Lung (tissue), 11 donors: ENCODE measurements at regions not wholly inside any gene's neighbourhood (a gene's known extent, or its start where the extent isn't known, plus 50 kb on each side); places are given as distances from the start of the nearest gene placed in this dataset.
A peak's percentile ranks its signal among the peaks of the same experiment; 100 is the strongest.

Experiments used
- ATAC-seq: fragments of 200-7000 bp; cut with Tn5 transposase; one replicate; pipeline ENCODE4 v1.9.1; 2020; ENCODE audit warnings: moderate number of reproducible peaks; ENCODE audit not compliant: insufficient read depth, low FRiP score
- DNase-seq, 3 donors: peaks; one replicate each; pipeline ENCODE4 v3.0.0-alpha.2; 2013 to 2017
- H3K27ac ChIP-seq, 2 donors: one replicate each; pipeline ENCODE4 v1.5.1; 2013; ENCODE audit warnings: mild to moderate bottlenecking in 2 of 2, moderate library complexity in 2 of 2, control low read depth in 1 of 2, inconsistent platforms in 1 of 2, low read depth in 1 of 2, low read length in 1 of 2
- H3K27me3 ChIP-seq, 3 donors: one replicate each; pipeline ENCODE4 v1.5.1; 2013; ENCODE audit warnings: low read length in 2 of 3; ENCODE audit not compliant: control insufficient read depth in 3 of 3, insufficient read depth in 3 of 3
- H3K36me3 ChIP-seq, 4 donors: one replicate each; pipeline ENCODE4 v1.5.1; 2013; ENCODE audit warnings: low read length in 4 of 4, mild to moderate bottlenecking in 1 of 4, moderate library complexity in 1 of 4; ENCODE audit not compliant: control insufficient read depth in 4 of 4, insufficient read depth in 4 of 4
- H3K4me1 ChIP-seq, 5 donors: one replicate each; pipeline ENCODE4 v1.5.1; 2013; ENCODE audit warnings: low read length in 5 of 5, mild to moderate bottlenecking in 2 of 5, moderate library complexity in 1 of 5; ENCODE audit not compliant: control insufficient read depth in 5 of 5, insufficient read depth in 5 of 5
- H3K4me3 ChIP-seq: one replicate; pipeline ENCODE4 v1.5.1; 2013; ENCODE audit warnings: mild to moderate bottlenecking, control low read depth, moderate library complexity
- H3K9ac ChIP-seq, 2 donors: one replicate each; pipeline ENCODE4 v1.5.1; 2013; ENCODE audit warnings: low read length in 2 of 2, control low read depth in 1 of 2; ENCODE audit not compliant: insufficient read depth in 1 of 2
- H3K9me3 ChIP-seq, 4 donors: one replicate each; pipeline ENCODE4 v1.5.1; 2013; ENCODE audit warnings: low read length in 3 of 4, mild to moderate bottlenecking in 1 of 4, moderate library complexity in 1 of 4; ENCODE audit not compliant: control insufficient read depth in 4 of 4, insufficient read depth in 3 of 4
- WGBS, 2 donors: extraction: QIAGEN DNeasy Blood & Tissue Kit; methylation state at CpG; one replicate each; pipeline ENCODE4 v1.1.7; 2013; 5-methylcytosine and 5-hydroxymethylcytosine counted together
- TF ChIP-seq, protein P1 (sequence below): IDR thresholded peaks from 2 replicates; pipeline ENCODE4 v1.5.1; 2012; ENCODE audit warnings: mild to moderate bottlenecking; ENCODE audit errors: control extremely low read depth, extremely low read depth
- donor health status: control.
- donor health status: control.
- donor health status: Bipolar disorder and iron deficiency.
- donor health status: healthy.
- donor health status: DM: yes; HTN: yes; CAD: no.

DNA sequence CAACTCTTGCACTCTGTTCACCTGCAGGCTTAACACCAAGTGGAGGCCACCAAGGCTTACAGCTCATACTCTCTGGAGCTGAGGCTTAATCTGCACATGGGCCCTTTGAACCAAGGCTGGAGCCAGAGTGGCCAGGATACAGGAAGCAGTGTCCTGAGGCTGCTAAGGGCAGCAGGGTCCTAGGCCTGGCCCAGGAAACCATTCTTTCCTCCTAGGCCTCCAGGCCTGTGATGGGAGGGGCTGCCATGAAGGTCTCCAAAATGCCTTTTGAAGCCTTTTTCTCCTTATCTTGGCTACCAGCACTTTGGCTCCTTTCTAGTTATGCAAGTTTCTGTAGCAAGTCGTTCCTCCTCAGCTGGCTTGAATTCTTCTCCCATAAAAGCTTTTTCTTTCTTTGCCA is 68.0 kb upstream of the GNAI1 start:
- ATAC-seq (no peak), DNase-seq (no peak)
- H3K9ac ChIP-seq: no peak overlapping the region
- TF ChIP-seq, protein P1, sequence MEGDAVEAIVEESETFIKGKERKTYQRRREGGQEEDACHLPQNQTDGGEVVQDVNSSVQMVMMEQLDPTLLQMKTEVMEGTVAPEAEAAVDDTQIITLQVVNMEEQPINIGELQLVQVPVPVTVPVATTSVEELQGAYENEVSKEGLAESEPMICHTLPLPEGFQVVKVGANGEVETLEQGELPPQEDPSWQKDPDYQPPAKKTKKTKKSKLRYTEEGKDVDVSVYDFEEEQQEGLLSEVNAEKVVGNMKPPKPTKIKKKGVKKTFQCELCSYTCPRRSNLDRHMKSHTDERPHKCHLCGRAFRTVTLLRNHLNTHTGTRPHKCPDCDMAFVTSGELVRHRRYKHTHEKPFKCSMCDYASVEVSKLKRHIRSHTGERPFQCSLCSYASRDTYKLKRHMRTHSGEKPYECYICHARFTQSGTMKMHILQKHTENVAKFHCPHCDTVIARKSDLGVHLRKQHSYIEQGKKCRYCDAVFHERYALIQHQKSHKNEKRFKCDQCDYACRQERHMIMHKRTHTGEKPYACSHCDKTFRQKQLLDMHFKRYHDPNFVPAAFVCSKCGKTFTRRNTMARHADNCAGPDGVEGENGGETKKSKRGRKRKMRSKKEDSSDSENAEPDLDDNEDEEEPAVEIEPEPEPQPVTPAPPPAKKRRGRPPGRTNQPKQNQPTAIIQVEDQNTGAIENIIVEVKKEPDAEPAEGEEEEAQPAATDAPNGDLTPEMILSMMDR: no peak
- no peak overlapping the region for H3K4me3 ChIP-seq
- H3K4me1 ChIP-seq: peaks cover 0 to 23% (median 6%) of the 10 kb centered on the region in 5 donors
- H3K36me3 ChIP-seq: no peaks in the 10 kb centered on the region
- H3K27me3 ChIP-seq: no peaks in the 10 kb centered on the region
- 86 to 96% methylated on average over 1 of the region's 1 CpG for WGBS, 2 donors
- H3K9me3 ChIP-seq: peaks cover 0 to 6% (median 2%) of the 10 kb centered on the region in 4 donors
- no peak overlapping the region for H3K27ac ChIP-seq

DNA sequence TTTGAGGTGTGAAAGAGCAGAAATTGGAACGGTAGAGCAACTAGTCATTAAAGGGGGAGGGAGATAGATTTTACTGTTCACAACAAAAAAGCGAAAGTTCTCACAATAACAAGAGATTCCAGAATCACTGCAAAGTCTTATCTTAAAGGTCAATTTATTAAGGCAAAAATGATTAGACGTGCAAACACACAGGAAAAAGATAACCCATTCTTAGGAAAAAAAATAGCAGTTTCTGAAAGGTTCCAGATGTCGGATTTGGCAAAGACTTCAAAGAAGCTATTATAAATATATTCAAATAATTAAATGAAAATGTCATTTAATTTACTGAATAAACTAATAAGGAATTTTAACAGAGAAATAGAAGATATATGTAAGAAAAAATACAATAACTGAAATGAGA is 70.8 kb upstream of the GNAI1 start:
- Histone ChIP-seq H3K27ac (no peak overlapping the region), H3K4me3 (no peak overlapping the region), H3K27me3 (no peaks in the 10 kb centered on the region), H3K9ac (no peak overlapping the region), H3K4me1 (peaks cover 0 to 9% (median 0%) of the 10 kb centered on the region in 5 donors), H3K9me3 (peaks cover 0 to 6% (median 5%) of the 10 kb centered on the region in 4 donors), H3K36me3 (no peaks in the 10 kb centered on the region)
- ATAC-seq: no peak
- TF ChIP-seq, protein P1: no peak
- WGBS, 2 donors: 63 to 80% methylated on average over 4 of the region's 4 CpGs
- peak in 2 of 3 donors; percentile 89 to 91 for DNase-seq

DNA sequence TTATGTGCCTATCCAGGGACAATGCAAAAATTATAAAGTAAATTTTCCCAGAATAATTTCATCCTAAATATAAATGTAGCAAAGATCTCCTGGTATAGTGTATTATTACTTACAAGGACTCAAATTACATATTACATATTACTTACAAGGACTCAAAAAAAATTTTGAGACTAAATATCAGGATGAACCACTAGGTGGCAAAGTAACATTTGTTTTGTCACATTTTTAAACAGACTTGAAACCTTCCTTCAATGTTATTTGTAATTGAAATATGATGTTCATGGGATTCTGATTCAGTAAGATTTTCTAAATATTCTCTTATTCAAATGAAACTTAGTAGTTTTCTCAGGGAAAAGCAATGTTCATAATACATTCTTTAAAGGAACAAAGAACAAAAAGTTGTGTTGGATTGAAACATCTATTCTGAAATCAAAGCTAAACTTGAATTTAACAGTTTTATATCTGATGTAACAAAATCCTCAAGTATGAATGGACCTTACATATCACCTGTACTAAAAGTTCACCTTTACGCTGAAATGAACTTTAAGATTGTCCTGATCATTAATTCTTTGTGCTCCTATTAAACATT is 74.3 kb upstream of the GNAI1 start:
- peaks cover 0 to 9% (median 0%) of the 10 kb centered on the region in 5 donors for H3K4me1 ChIP-seq
- H3K4me3 ChIP-seq: no peak overlapping the region
- no peak overlapping the region for H3K9ac ChIP-seq
- ATAC-seq (no peak), DNase-seq (peak in 2 of 3 donors; percentile 86 to 92)
- no peaks in the 10 kb centered on the region for H3K36me3 ChIP-seq
- no peaks in the 10 kb centered on the region for H3K27me3 ChIP-seq
- H3K9me3 ChIP-seq: peaks cover 0 to 6% (median 0%) of the 10 kb centered on the region in 4 donors
- TF ChIP-seq, protein P1: peak; percentile 25
- no peak overlapping the region for H3K27ac ChIP-seq
- 87 to 94% methylated on average over 1 of the region's 1 CpG for WGBS, 2 donors

DNA sequence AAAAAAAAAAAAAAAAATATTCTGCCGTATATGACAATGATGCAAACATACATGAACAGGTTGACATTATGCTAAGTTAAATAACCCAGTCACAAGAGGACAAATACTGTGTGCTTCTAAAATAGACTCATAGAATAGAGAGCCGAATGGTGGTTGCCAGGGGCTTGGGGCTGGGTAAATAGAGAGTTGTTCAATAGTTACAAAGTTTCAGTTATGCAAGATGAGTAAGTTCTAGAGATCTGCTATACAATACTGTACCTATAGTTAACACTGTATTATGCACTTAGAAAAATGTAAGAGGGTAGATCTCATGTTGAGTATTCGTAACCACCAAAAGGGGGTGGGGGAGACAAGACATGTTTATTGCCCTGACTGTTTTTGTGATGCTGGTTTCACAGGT is 77.1 kb upstream of the GNAI1 start:
- no peaks in the 10 kb centered on the region for H3K4me1 ChIP-seq
- H3K9ac ChIP-seq: no peak overlapping the region
- H3K27ac ChIP-seq: no peak overlapping the region
- H3K36me3 ChIP-seq: no peaks in the 10 kb centered on the region
- peaks cover 0 to 6% (median 0%) of the 10 kb centered on the region in 4 donors for H3K9me3 ChIP-seq
- H3K4me3 ChIP-seq: no peak overlapping the region
- ATAC-seq (no peak), DNase-seq (no peak)
- H3K27me3 ChIP-seq: no peaks in the 10 kb centered on the region
- TF ChIP-seq, protein P1: no peak
- WGBS, 2 donors: 81 to 97% methylated on average over 3 of the region's 3 CpGs
